GM18511 (cell line): ENCODE measurements at regions not wholly inside any gene's neighbourhood (a gene's known extent, or its start where the extent isn't known, plus 50 kb on each side); places are given as distances from the start of the nearest gene placed in this dataset.

Experiments
- ATAC-seq: cut with Tn5 transposase; IDR thresholded peaks from one replicate; pipeline ENCODE4 v1.9.1; 2021; ENCODE audit warnings: mild to moderate bottlenecking, moderate library complexity; ENCODE audit not compliant: unreplicated experiment

GRCh38 chr7:96638669-96639068 is 71.0 kb downstream of the SEM1 start:
- no peak for ATAC-seq

GRCh38 chr7:96637522-96637921 is 72.1 kb downstream of the SEM1 start:
- no peak for ATAC-seq

- no peak for ATAC-seq
Measured at GRCh38 chr7:96636979-96637378, 72.7 kb downstream of the SEM1 start.

- no peak for ATAC-seq
Measured at GRCh38 chr7:96636342-96636860, 73.2 kb downstream of the SEM1 start.

- ATAC-seq: no peak
Measured at GRCh38 chr7:96629884-96630283, 79.8 kb downstream of the SEM1 start.

GRCh38 chr7:96624954-96625353 is 84.7 kb downstream of the SEM1 start:
- ATAC-seq: no peak

- no peak for ATAC-seq
Measured at GRCh38 chr7:96621932-96622331, 87.7 kb downstream of the SEM1 start.

GRCh38 chr7:96614154-96614867 is 95.3 kb downstream of the SEM1 start:
- peak; percentile 84 for ATAC-seq

- no peak for ATAC-seq
Measured at GRCh38 chr7:96612034-96612433, 97.6 kb downstream of the SEM1 start.

- no peak for ATAC-seq
Measured at GRCh38 chr7:96605045-96605716, 104.5 kb downstream of the SEM1 start.

GRCh38 chr7:96599288-96599936 is 110.2 kb downstream of the SEM1 start:
- ATAC-seq: no peak

GRCh38 chr7:96598421-96598820 is 111.2 kb downstream of the SEM1 start:
- ATAC-seq: no peak

- no peak for ATAC-seq
Measured at GRCh38 chr7:96596120-96596826, 113.4 kb downstream of the SEM1 start.

- ATAC-seq: no peak
Measured at GRCh38 chr7:96591900-96592676, 117.6 kb downstream of the SEM1 start.

GRCh38 chr7:96591159-96591899 is 118.3 kb downstream of the SEM1 start:
- ATAC-seq: no peak

GRCh38 chr7:96589038-96589437 is 120.6 kb downstream of the SEM1 start:
- no peak for ATAC-seq

GRCh38 chr7:96579119-96579518 is 130.5 kb downstream of the SEM1 start:
- no peak for ATAC-seq

- ATAC-seq: no peak
Measured at GRCh38 chr7:96578606-96579005, 131.0 kb downstream of the SEM1 start.

GRCh38 chr7:96563409-96563808 is 146.2 kb downstream of the SEM1 start:
- no peak for ATAC-seq

- no peak for ATAC-seq
Measured at GRCh38 chr7:96562966-96563365, 146.7 kb downstream of the SEM1 start.
